ENCODE measurements at regions not wholly inside any gene's neighbourhood (a gene's known extent, or its start where the extent isn't known, plus 50 kb on each side); places are given as distances from the start of the nearest gene placed in this dataset.

DNA sequence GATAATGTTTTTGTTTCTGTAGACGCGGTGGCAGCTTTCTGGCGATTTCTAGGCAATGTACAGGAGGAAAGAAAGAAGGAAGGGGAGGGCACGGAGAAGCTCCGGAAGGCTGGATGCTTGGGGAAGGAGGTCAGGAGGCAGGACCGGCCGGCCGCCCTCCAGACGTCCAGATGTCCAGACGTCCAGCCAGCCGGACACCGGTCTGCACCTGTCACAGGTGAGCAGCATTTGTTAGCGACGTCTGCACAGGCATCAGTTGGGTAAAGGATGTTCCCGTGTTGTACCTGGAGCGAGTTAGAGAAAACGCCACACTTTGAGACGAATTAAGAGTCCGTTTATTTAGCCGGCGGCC lies 90.0 kb upstream of the PPP2R3B start:
- Histone ChIP-seq H3K4me3 (ENCODE audit: insufficient read depth, low read length) (no peak overlapping the region), H3K9me3 (ENCODE audit: low read depth, low read length) (no peaks in the 10 kb centered on the region), H4K20me1 (ENCODE audit: insufficient read depth, low read length) (no peaks in the 10 kb centered on the region), H3K4me2 (ENCODE audit: insufficient read depth, low read length) (no peak overlapping the region), H3K27ac (ENCODE audit: low read depth, low read length) (no peak overlapping the region), H3K27me3 (ENCODE audit: insufficient read depth, low read length) (no peaks in the 10 kb centered on the region), H3K4me1 (ENCODE audit: insufficient read depth, low read length) (no peaks in the 10 kb centered on the region), H2AFZ (ENCODE audit: low read length) (no peak overlapping the region), H3K79me2 (ENCODE audit: insufficient read depth, low read length) (no peaks in the 10 kb centered on the region), H3K36me3 (ENCODE audit: insufficient read depth, low read length) (no peaks in the 10 kb centered on the region)
- no peak for TF ChIP-seq CTCF (IDR thresholded peaks at IDR 0.05; ENCODE audit: extremely low read depth, low read depth, low read length)
- DNase-seq (ENCODE audit: insufficient read length, low spot score, missing footprints), result no peak

GRCh38 chrX:477441-478012 lies 90.8 kb upstream of the PPP2R3B start:
- Histone ChIP-seq H3K79me2 (ENCODE audit: insufficient read depth, low read length) (no peaks in the 10 kb centered on the region), H3K27me3 (ENCODE audit: insufficient read depth, low read length) (no peaks in the 10 kb centered on the region), H3K4me2 (ENCODE audit: insufficient read depth, low read length) (no peak overlapping the region), H3K4me1 (ENCODE audit: insufficient read depth, low read length) (no peaks in the 10 kb centered on the region), H3K27ac (ENCODE audit: low read depth, low read length) (no peak overlapping the region), H3K36me3 (ENCODE audit: insufficient read depth, low read length) (no peaks in the 10 kb centered on the region), H3K4me3 (ENCODE audit: insufficient read depth, low read length) (no peak overlapping the region), H4K20me1 (ENCODE audit: insufficient read depth, low read length) (no peaks in the 10 kb centered on the region), H3K9me3 (ENCODE audit: low read depth, low read length) (no peaks in the 10 kb centered on the region), H2AFZ (ENCODE audit: low read length) (no peak overlapping the region)
- peak; percentile 38 for DNase-seq (ENCODE audit: insufficient read length, low spot score, missing footprints)
- TF ChIP-seq CTCF (IDR thresholded peaks at IDR 0.05; ENCODE audit: extremely low read depth, low read depth, low read length), result no peak

DNA sequence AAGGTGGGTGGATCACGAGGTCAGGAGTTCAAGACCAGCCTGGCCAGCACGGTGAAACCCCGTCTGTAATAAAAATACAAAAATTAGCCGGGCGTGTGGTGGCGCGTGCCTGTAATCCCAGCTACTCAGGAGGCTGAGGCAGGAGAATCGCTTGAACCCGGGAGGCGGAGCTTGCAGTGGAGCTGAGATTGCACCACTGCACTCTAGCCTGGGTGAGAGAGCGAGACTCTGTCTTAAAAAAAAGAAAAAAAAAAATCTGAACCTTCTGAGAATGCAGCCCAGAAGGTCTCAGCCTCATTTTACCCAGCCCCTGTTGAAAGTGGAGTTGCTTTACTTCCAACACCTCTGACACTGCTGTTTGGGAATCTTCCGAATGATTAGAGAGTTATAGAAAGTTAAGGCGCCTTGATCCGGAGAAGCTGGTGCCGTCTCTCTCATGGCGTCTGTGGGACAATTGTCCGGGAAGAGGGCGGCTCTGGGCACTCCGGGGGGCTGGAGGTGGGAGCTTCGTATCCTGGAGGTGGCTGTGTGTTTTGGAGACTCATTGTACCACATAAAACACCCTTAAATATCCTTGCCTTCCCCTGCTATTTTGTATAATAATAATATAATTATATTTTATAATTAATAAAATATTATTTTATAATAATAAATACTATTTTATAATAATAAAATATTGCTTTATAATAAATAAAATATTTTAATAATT lies 92.7 kb upstream of the PPP2R3B start:
- Histone ChIP-seq H3K4me1 (ENCODE audit: insufficient read depth, low read length) (no peaks in the 10 kb centered on the region), H3K4me3 (ENCODE audit: insufficient read depth, low read length) (no peak overlapping the region), H3K79me2 (ENCODE audit: insufficient read depth, low read length) (no peaks in the 10 kb centered on the region), H3K4me2 (ENCODE audit: insufficient read depth, low read length) (no peak overlapping the region), H4K20me1 (ENCODE audit: insufficient read depth, low read length) (no peaks in the 10 kb centered on the region), H3K27me3 (ENCODE audit: insufficient read depth, low read length) (no peaks in the 10 kb centered on the region), H3K9me3 (ENCODE audit: low read depth, low read length) (no peaks in the 10 kb centered on the region), H3K27ac (ENCODE audit: low read depth, low read length) (no peak overlapping the region), H2AFZ (ENCODE audit: low read length) (no peak overlapping the region), H3K36me3 (ENCODE audit: insufficient read depth, low read length) (no peaks in the 10 kb centered on the region)
- TF ChIP-seq CTCF (IDR thresholded peaks at IDR 0.05; ENCODE audit: extremely low read depth, low read depth, low read length), result no peak
- DNase-seq (ENCODE audit: insufficient read length, low spot score, missing footprints), result peak; percentile 52

GRCh38 chrX:480861-481417 lies 94.2 kb upstream of the PPP2R3B start:
- DNase-seq (ENCODE audit: insufficient read length, low spot score, missing footprints), result no peak
- no peak overlapping the region for H2AFZ ChIP-seq (ENCODE audit: low read length)
- no peak for TF ChIP-seq CTCF (IDR thresholded peaks at IDR 0.05; ENCODE audit: extremely low read depth, low read depth, low read length)
- H3K9me3 ChIP-seq (ENCODE audit: low read depth, low read length), result no peaks in the 10 kb centered on the region
- no peaks in the 10 kb centered on the region for H3K27me3 ChIP-seq (ENCODE audit: insufficient read depth, low read length)
- no peaks in the 10 kb centered on the region for H3K79me2 ChIP-seq (ENCODE audit: insufficient read depth, low read length)
- no peak overlapping the region for H3K27ac ChIP-seq (ENCODE audit: low read depth, low read length)
- H3K4me1 ChIP-seq (ENCODE audit: insufficient read depth, low read length), result no peaks in the 10 kb centered on the region
- no peaks in the 10 kb centered on the region for H3K36me3 ChIP-seq (ENCODE audit: insufficient read depth, low read length)
- no peaks in the 10 kb centered on the region for H4K20me1 ChIP-seq (ENCODE audit: insufficient read depth, low read length)
- no peak overlapping the region for H3K4me3 ChIP-seq (ENCODE audit: insufficient read depth, low read length)
- H3K4me2 ChIP-seq (ENCODE audit: insufficient read depth, low read length), result no peak overlapping the region
